ENCODE measurements at regions not wholly inside any gene's neighbourhood (a gene's known extent, or its start where the extent isn't known, plus 50 kb on each side); places are given as distances from the start of the nearest gene placed in this dataset.

- TF ChIP-seq CTCF (IDR thresholded peaks at IDR 0.05 in 2 of 3, conservative IDR thresholded peaks at IDR 0.05 in 1 of 3; ENCODE audit: insufficient read depth in 2 of 3, low read depth in 1 of 3, low read length in 3 of 3) = no peak
- no peak for TF ChIP-seq CBX5 (IDR thresholded peaks at IDR 0.05; ENCODE audit: borderline replicate concordance, low read depth)
- TF ChIP-seq FOXM1 (IDR thresholded peaks at IDR 0.05; ENCODE audit: low read depth) = no peak
- no peak for TF ChIP-seq FOXM1 (CRISPR knock-in tag; IDR thresholded peaks at IDR 0.05; ENCODE audit: low read depth)
- TF ChIP-seq MAX (CRISPR knock-in tag; IDR thresholded peaks at IDR 0.05) = no peak
- TF ChIP-seq CHAMP1 (IDR thresholded peaks at IDR 0.05) = no peak
These were observed 137.7 kb upstream of the ADAMTS3 start for GRCh38 chr4:72706684-72707083.
